OCI-LY3 (cell line): ENCODE measurements at regions not wholly inside any gene's neighbourhood (a gene's known extent, or its start where the extent isn't known, plus 50 kb on each side); places are given as distances from the start of the nearest gene placed in this dataset.

Source experiments
- H2AFZ ChIP-seq: fragments of 200-600, 300-600 bp; shearing (Covaris generic); 2 replicates; pipeline ENCODE4 v1.6.0; 2014; ENCODE audit warnings: antibody characterized with exemption, low read depth, low read length
- H3K27ac ChIP-seq: fragments of 200-600, 300-600 bp; sonication (generic); 2 replicates; pipeline ENCODE4 v1.5.1; 2014; ENCODE audit warnings: mild to moderate bottlenecking, low read length, moderate library complexity, mixed read lengths
- H3K27me3 ChIP-seq: fragments of 200-600, 300-600 bp; sonication (generic); 2 replicates; pipeline ENCODE4 v1.6.1; 2014; ENCODE audit warnings: low read depth, low read length, mixed read lengths
- H3K36me3 ChIP-seq: fragments of 200-600, 300-600 bp; sonication (generic); replicated peaks from 2 replicates; pipeline ENCODE3; 2014; ENCODE audit warnings: low read depth, low read length, mixed read lengths
- H3K4me1 ChIP-seq: fragments of 300-600, 200-600 bp; sonication (generic); 2 replicates; pipeline ENCODE4 v1.6.1; 2014; ENCODE audit warnings: low read length, mixed read lengths
- H3K4me2 ChIP-seq: fragments of 200-600, 300-600 bp; sonication (generic); 2 replicates; pipeline ENCODE4 v1.6.1; 2014; ENCODE audit warnings: low read length, mixed read lengths
- H3K4me3 ChIP-seq: fragments of 300-600, 200-600 bp; sonication (generic); 2 replicates; pipeline ENCODE4 v1.5.1; 2014; ENCODE audit warnings: antibody characterized with exemption, mild to moderate bottlenecking, low read length, moderate library complexity
- H3K79me2 ChIP-seq: fragments of 300-600, 200-600 bp; shearing (Covaris generic); 2 replicates; pipeline ENCODE4 v1.6.1; 2014; ENCODE audit warnings: mild to moderate bottlenecking, low read length, mixed read lengths
- H3K9ac ChIP-seq: fragments of 300-600, 200-600 bp; shearing (Covaris generic); 2 replicates; pipeline ENCODE4 v1.6.0; 2014; ENCODE audit warnings: mild to moderate bottlenecking, low read length, moderate library complexity
- H3K9me3 ChIP-seq: fragments of 200-600, 300-600 bp; shearing (Covaris generic); 2 replicates; pipeline ENCODE4 v1.6.1; 2014; ENCODE audit warnings: low read length, mixed read lengths; ENCODE audit not compliant: insufficient read depth
- H4K20me1 ChIP-seq: fragments of 200-600, 300-600 bp; sonication (generic); 2 replicates; pipeline ENCODE4 v1.6.1; 2016; ENCODE audit warnings: low read length, mixed read lengths; ENCODE audit not compliant: insufficient read depth
- CTCF ChIP-seq: fragments of 200-600, 300-600 bp; sonication (generic); IDR thresholded peaks from 2 replicates; pipeline ENCODE4 v1.5.1; 2014; ENCODE audit warnings: antibody characterized with exemption, low read length, low read depth
- EZH2phosphoT487 ChIP-seq: fragments of 200-600 bp; shearing (Covaris generic); IDR thresholded peaks from 2 replicates; pipeline ENCODE4 v1.6.1; 2018; ENCODE audit warnings: antibody characterized with exemption, mixed run types, low read depth

DNA sequence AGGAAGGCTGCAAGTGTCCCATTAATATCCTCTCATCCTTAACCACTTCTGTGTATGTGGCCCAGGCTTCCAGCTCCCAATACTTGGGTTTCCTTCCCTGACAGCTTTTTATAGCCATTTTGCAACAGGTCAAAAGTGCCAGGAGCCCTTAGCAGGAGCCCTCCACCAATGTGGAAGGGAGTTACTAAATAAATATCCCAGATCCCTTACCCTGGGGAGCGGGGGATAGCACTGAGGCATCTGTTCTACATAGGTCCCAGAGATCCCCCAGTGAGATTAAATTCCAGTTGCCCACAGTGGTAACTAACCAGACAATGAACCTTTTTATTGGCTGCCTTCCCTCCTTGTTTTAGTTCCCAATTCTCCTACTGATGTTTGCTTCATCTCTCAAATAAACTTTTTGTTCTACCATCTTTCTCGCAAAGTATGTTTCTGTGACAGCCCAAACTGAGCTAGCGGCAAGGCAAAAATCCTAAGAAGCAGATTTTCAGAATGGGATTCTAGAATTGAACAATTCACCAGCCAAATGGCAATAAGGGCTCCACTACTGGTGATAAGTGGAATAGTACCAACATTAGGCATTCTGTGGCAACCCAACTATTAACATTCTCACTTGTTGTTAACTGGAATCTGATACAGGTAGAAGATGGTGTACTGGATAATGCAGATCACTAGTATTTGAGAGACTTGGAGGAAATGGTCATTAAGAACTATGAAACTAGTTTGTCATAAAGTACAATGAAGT is 83.9 kb upstream of the MAPRE2 start:
- H3K27me3 ChIP-seq: no peaks in the 10 kb centered on the region
- H3K4me1 ChIP-seq: no peaks in the 10 kb centered on the region
- H4K20me1 ChIP-seq: no peaks in the 10 kb centered on the region
- H3K36me3 ChIP-seq: no peaks in the 10 kb centered on the region
- no peak overlapping the region for H3K27ac ChIP-seq
- no peak overlapping the region for H3K4me2 ChIP-seq
- H3K9ac ChIP-seq: no peak overlapping the region
- H2AFZ ChIP-seq: no peak overlapping the region
- H3K4me3 ChIP-seq: no peak overlapping the region
- no peak for TF ChIP-seq CTCF
- no peak for TF ChIP-seq EZH2phosphoT487
- H3K9me3 ChIP-seq: no peaks in the 10 kb centered on the region
- H3K79me2 ChIP-seq: no peaks in the 10 kb centered on the region

- Histone ChIP-seq H3K27ac (no peak overlapping the region), H3K4me2 (no peak overlapping the region), H4K20me1 (no peaks in the 10 kb centered on the region), H3K27me3 (no peaks in the 10 kb centered on the region), H3K9ac (no peak overlapping the region), H3K36me3 (no peaks in the 10 kb centered on the region), H3K79me2 (no peaks in the 10 kb centered on the region), H2AFZ (no peak overlapping the region), H3K9me3 (no peaks in the 10 kb centered on the region), H3K4me1 (no peaks in the 10 kb centered on the region), H3K4me3 (no peak overlapping the region)
- TF ChIP-seq EZH2phosphoT487: no peak
- TF ChIP-seq CTCF: no peak
These were observed 83.4 kb upstream of the MAPRE2 start for GRCh38 chr18:34957864-34958259.

DNA sequence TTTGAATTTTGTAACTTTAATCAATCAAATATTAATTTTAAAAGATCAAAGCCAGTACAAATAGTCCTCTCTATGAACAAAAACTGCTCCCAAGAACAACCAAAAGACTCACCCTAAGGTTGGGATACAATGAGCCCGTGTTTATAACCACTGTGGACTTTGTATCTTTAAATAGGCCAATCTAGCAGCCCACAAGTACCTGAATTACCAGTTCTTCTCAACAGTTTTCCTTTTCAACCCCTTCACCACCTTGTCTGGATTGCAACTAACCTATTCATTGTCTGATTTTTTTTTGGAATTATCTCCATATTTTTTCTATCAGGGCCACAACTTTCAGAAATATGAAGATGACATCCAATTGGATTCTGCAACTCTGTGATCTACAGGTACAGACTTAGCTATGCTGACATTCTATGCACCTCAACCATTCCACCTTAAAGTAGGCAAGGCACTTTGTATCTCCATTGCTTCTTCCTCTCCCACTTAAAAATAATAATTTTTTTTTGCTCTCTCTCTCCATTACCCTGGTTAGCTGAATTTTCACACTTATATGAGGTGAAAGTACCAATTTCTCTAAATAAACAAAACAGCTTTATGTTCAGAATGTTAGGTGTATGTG is 81.9 kb upstream of the MAPRE2 start:
- Histone ChIP-seq H2AFZ (no peak overlapping the region), H3K4me2 (no peak overlapping the region)

More for the DNA sequence above, 81.9 kb upstream of the MAPRE2 start:
- H3K27ac ChIP-seq: no peak overlapping the region
- TF ChIP-seq CTCF (no peak), EZH2phosphoT487 (no peak)
- no peaks in the 10 kb centered on the region for H3K9me3 ChIP-seq
- no peak overlapping the region for H3K4me3 ChIP-seq
- H3K27me3 ChIP-seq: no peaks in the 10 kb centered on the region
- H4K20me1 ChIP-seq: no peaks in the 10 kb centered on the region
- no peaks in the 10 kb centered on the region for H3K4me1 ChIP-seq
- no peak overlapping the region for H3K9ac ChIP-seq
- H3K36me3 ChIP-seq: no peaks in the 10 kb centered on the region
- no peaks in the 10 kb centered on the region for H3K79me2 ChIP-seq
